Panc1 (cell line): ENCODE measurements at regions not wholly inside any gene's neighbourhood (a gene's known extent, or its start where the extent isn't known, plus 50 kb on each side); places are given as distances from the start of the nearest gene placed in this dataset.

Source experiments
- ATAC-seq: fragments of 200-7000 bp; cut with Tn5 transposase; 2 replicates; pipeline ENCODE4 v1.9.1; 2020; ENCODE audit warnings: mild to moderate bottlenecking, moderate library complexity
- BruUV-seq: library from RNA; stranded (reverse); fragments of 400-500 nt; replicated peaks from 2 replicates; lab custom pipeline; 2021; lab: Mats Ljungman, UMichigan
- CTCF ChIA-PET: fragments of 300-600 bp; sonication (Branson Sonifier 250); formaldehyde crosslinking; loops from one replicate; lab custom pipeline; 2022; ENCODE audit warnings: antibody characterized with exemption; lab: Charles Lee
- POLR2A ChIA-PET: fragments of 300-600 bp; sonication (Branson Sonifier 250); formaldehyde crosslinking; loops from one replicate; lab custom pipeline; 2022; ENCODE audit warnings: antibody characterized with exemption; lab: Charles Lee
- DNase-seq: peaks from one replicate; pipeline ENCODE4 v3.0.0-alpha.2; 2010; ENCODE audit warnings: low read depth, low spot score
- H3K27ac ChIP-seq: 2 replicates; pipeline ENCODE4 v1.5.1; 2011; ENCODE audit warnings: mild to moderate bottlenecking, low read length, inconsistent platforms
- H3K27me3 ChIP-seq: fragments of 200-500 bp; sonication (Bioruptor generic); 2 replicates; pipeline ENCODE4 v1.6.0; 2014; ENCODE audit warnings: low read length, inconsistent platforms; ENCODE audit not compliant: control insufficient read depth, insufficient read depth
- H3K36me3 ChIP-seq: fragments of 200-500 bp; sonication (Bioruptor generic); 2 replicates; pipeline ENCODE4 v1.5.1; 2014; ENCODE audit warnings: inconsistent platforms, mild to moderate bottlenecking, low read length, moderate library complexity; ENCODE audit not compliant: control insufficient read depth, insufficient read depth
- H3K4me1 ChIP-seq: 2 replicates; pipeline ENCODE4 v1.5.1; 2011; ENCODE audit warnings: inconsistent platforms, mild to moderate bottlenecking, low read length, moderate library complexity; ENCODE audit not compliant: control insufficient read depth, insufficient read depth
- H3K4me3 ChIP-seq, 2 experiments: 2 replicates each; pipeline ENCODE4 v1.5.1; 2011 to 2012; ENCODE audit warnings: low read depth in 2 of 2, low read length in 2 of 2, mild to moderate bottlenecking in 2 of 2, inconsistent platforms in 1 of 2, moderate library complexity in 1 of 2
- H3K9me3 ChIP-seq: fragments of 200-500 bp; sonication (Bioruptor generic); 2 replicates; pipeline ENCODE4 v1.5.1; 2014; ENCODE audit warnings: low read depth, mild to moderate bottlenecking, inconsistent platforms, low read length, moderate library complexity; ENCODE audit not compliant: control insufficient read depth, insufficient read depth
- POLR2AphosphoS5 ChIP-seq: IDR thresholded peaks from 2 replicates; pipeline ENCODE4 v1.6.1; 2012; ENCODE audit warnings: mild to moderate bottlenecking, low read depth, low read length, moderate library complexity
- SIN3A ChIP-seq: IDR thresholded peaks from 2 replicates; pipeline ENCODE4 v1.6.1; 2012; ENCODE audit warnings: low read depth, mild to moderate bottlenecking, low read length, moderate library complexity, borderline replicate concordance; ENCODE audit not compliant: insufficient read depth
- TCF7L2 ChIP-seq: IDR thresholded peaks from 2 replicates; pipeline ENCODE4 v1.6.1; 2011; ENCODE audit warnings: mild to moderate bottlenecking, low read depth, low read length, inconsistent platforms
- in situ Hi-C: cut with HindIII; loops from 2 replicates; pipeline ENCODE4 v1.10.0; 2016; ENCODE audit warnings: low sequenced_read_pairs, low pct_unique_long_range_greater_than_20kb
- intact Hi-C: fragments of 100-400 bp; cut with micrococcal nuclease; formaldehyde crosslinking; loops from one replicate; pipeline ENCODE4 v1.10.0; 2022; ENCODE audit not compliant: unreplicated experiment
- TF ChIP-seq, protein P1 (sequence below), 2 experiments: IDR thresholded peaks; 2 replicates each; pipeline ENCODE4 v1.6.1; 2011 to 2012; ENCODE audit warnings: low read depth in 2 of 2, control low read depth in 1 of 2, low read length in 1 of 2, mild to moderate bottlenecking in 1 of 2, moderate library complexity in 1 of 2; ENCODE audit not compliant: insufficient read depth in 1 of 2
- TF ChIP-seq, protein P2 (sequence below): fragments of 450-650 bp; IDR thresholded peaks from 2 replicates; pipeline ENCODE4 v1.5.1; 2017; ENCODE audit warnings: mild to moderate bottlenecking

DNA sequence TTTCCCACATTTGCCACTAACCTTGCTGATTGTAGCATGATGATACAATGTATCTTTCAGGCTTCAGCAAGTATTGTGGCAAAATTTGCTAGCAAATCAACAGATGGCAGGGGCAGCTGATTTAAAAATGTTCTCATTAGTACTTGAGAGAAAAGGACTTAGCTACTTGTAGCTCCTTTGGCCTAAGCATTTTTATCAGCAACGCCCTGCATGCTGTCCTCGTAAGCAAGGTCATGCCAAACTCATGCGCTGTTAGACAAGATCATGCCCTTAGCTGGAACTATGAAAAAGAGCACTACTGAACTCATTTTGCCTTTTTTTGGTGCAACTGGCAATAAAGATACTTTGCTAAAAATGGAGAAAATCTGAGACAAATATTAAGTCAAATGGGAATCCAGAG, 197.1 kb downstream of the ICE1 start:
- H3K36me3 ChIP-seq = no peaks in the 10 kb centered on the region
- BruUV-seq = no TSS peak
- DNase-seq (no peak), ATAC-seq (no peak)
- ChIA-PET CTCF (no interaction called here), POLR2A (no interaction called here)
- no peak overlapping the region for H3K27ac ChIP-seq
- TF ChIP-seq, protein P1, sequence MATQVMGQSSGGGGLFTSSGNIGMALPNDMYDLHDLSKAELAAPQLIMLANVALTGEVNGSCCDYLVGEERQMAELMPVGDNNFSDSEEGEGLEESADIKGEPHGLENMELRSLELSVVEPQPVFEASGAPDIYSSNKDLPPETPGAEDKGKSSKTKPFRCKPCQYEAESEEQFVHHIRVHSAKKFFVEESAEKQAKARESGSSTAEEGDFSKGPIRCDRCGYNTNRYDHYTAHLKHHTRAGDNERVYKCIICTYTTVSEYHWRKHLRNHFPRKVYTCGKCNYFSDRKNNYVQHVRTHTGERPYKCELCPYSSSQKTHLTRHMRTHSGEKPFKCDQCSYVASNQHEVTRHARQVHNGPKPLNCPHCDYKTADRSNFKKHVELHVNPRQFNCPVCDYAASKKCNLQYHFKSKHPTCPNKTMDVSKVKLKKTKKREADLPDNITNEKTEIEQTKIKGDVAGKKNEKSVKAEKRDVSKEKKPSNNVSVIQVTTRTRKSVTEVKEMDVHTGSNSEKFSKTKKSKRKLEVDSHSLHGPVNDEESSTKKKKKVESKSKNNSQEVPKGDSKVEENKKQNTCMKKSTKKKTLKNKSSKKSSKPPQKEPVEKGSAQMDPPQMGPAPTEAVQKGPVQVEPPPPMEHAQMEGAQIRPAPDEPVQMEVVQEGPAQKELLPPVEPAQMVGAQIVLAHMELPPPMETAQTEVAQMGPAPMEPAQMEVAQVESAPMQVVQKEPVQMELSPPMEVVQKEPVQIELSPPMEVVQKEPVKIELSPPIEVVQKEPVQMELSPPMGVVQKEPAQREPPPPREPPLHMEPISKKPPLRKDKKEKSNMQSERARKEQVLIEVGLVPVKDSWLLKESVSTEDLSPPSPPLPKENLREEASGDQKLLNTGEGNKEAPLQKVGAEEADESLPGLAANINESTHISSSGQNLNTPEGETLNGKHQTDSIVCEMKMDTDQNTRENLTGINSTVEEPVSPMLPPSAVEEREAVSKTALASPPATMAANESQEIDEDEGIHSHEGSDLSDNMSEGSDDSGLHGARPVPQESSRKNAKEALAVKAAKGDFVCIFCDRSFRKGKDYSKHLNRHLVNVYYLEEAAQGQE (IDR thresholded peaks at IDR 0.05; ENCODE audit: insufficient read depth in 1 of 2, low read depth in 2 of 2, low read length in 1 of 2) = no peak
- no peak for TF ChIP-seq POLR2AphosphoS5
- no peak for TF ChIP-seq SIN3A
- no peak for TF ChIP-seq TCF7L2
- TF ChIP-seq, protein P2, sequence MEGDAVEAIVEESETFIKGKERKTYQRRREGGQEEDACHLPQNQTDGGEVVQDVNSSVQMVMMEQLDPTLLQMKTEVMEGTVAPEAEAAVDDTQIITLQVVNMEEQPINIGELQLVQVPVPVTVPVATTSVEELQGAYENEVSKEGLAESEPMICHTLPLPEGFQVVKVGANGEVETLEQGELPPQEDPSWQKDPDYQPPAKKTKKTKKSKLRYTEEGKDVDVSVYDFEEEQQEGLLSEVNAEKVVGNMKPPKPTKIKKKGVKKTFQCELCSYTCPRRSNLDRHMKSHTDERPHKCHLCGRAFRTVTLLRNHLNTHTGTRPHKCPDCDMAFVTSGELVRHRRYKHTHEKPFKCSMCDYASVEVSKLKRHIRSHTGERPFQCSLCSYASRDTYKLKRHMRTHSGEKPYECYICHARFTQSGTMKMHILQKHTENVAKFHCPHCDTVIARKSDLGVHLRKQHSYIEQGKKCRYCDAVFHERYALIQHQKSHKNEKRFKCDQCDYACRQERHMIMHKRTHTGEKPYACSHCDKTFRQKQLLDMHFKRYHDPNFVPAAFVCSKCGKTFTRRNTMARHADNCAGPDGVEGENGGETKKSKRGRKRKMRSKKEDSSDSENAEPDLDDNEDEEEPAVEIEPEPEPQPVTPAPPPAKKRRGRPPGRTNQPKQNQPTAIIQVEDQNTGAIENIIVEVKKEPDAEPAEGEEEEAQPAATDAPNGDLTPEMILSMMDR = no peak
- no peaks in the 10 kb centered on the region for H3K27me3 ChIP-seq
- H3K9me3 ChIP-seq = no peaks in the 10 kb centered on the region
- in situ Hi-C loops = no loop called here
- H3K4me1 ChIP-seq = no peaks in the 10 kb centered on the region
- intact Hi-C loops = no loop called here
- H3K4me3 ChIP-seq = no peak overlapping the region

DNA sequence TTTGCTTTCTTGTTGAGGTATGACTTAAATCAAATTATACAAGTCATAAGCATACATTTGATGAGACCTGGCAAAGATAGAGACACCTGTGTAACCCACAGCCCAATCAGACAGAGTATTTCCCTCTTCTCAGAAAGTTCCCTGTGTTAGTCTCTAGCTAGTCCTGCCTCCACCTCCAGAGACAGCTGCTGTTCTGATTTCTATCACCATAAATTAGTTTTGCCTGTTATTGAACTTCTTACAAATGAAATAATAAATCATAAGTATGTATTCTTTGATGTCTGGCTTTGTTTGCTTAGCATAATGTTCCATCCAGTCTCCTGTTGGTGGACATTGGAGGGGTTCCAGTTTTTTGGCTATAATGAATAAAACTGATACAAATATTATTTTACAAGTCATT, 194.5 kb downstream of the ICE1 start:
- Histone ChIP-seq H3K4me3 (no peak overlapping the region), H3K27ac (no peak overlapping the region), H3K4me1 (no peaks in the 10 kb centered on the region), H3K9me3 (no peaks in the 10 kb centered on the region), H3K27me3 (no peaks in the 10 kb centered on the region), H3K36me3 (no peaks in the 10 kb centered on the region)
- no TSS peak for BruUV-seq
- ChIA-PET CTCF (interaction anchor here (0.7 kb wide), 1 partner anchor 398 kb away, joined by 3 read pairs; no protein-coding TSS in a partner anchor), POLR2A (no interaction called here)
- TF ChIP-seq, protein P2 = no peak
- TF ChIP-seq SIN3A (no peak), TCF7L2 (no peak), POLR2AphosphoS5 (no peak)
- TF ChIP-seq, protein P1 (IDR thresholded peaks at IDR 0.05; ENCODE audit: insufficient read depth in 1 of 2, low read depth in 2 of 2, low read length in 1 of 2) = no peak
- ATAC-seq (no peak), DNase-seq (no peak)
- intact Hi-C loops (no loop called here), in situ Hi-C loops (no loop called here)
